ENCODE measurements at regions not wholly inside any gene's neighbourhood (a gene's known extent, or its start where the extent isn't known, plus 50 kb on each side); places are given as distances from the start of the nearest gene placed in this dataset.
"Not testable (repeated sequence)": the region's sequence is repeated elsewhere in the genome, so short reads cannot be mapped to it uniquely, and the experiment has no call there.

GRCh38 chr17:34081269-34081668, 173.8 kb upstream of the CCL2 start:
- DNase-seq (ENCODE audit: low read depth in 2 of 2): no peak

- no peak for DNase-seq (ENCODE audit: low read depth in 2 of 2)
Measured at GRCh38 chr17:34082404-34082803, 172.7 kb upstream of the CCL2 start.

DNA sequence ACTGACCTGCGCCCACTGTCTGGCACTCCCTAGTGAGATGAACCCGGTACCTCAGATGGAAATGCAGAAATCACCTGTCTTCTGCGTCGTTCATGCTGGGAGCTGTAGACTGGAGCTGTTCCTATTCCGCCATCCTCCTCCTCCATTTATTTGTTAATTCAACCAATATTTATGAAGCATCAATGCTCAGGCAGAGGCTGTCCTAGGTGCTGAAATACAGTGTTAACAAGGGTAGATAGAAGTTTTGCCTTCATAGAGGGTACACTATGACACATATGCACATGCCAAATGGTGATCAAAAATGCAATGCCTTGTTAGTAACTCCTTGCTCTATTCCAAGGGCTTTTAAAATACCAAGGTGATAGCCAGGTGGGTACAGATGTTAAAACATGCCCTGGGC, 166.0 kb upstream of the CCL2 start:
- not testable (repeated sequence) for DNase-seq (ENCODE audit: low read depth in 2 of 2)

GRCh38 chr17:34090593-34090992, 164.5 kb upstream of the CCL2 start:
- DNase-seq (ENCODE audit: low read depth in 2 of 2): no peak

DNA sequence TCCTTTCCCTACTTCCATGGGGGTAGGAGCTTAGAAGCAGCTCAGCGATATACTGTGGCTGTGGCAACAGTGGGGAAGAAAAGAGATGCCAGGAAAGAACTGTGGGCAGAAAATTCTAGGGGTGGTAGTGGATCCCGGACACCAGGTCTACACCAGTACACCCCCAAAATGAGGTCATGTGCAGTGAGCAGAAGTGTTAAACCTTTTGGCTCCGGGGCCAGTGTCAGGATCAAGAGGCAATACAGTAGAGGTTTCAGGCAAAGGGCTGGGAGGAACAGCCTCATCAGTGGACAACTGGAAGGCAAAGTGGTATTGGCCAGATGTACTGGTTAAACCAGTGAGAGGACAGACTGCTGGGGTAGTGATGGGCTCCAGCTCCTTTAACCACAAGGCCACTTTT, 163.1 kb upstream of the CCL2 start:
- DNase-seq (ENCODE audit: low read depth in 2 of 2): no peak

DNA sequence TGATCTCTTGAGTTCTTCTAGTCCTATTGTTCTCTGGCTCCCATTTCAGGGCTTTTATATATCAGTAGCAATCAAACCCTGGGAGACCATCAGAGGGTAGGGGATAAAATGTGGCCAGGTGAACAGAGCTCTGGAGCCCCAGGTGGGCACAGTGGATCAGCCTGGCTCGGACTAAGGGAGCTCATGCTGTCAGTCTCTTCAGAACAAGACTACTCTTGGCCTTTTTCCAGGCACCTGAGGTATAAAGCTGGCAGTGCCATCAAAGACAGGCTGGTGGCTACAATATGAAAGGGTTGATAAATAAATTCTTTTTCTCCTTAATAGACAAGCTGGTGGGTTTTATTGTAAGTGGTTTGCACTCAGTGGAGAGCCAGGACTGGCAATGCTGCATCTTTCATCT, 160.0 kb upstream of the CCL2 start:
- no peak for DNase-seq (ENCODE audit: low read depth in 2 of 2)

DNA sequence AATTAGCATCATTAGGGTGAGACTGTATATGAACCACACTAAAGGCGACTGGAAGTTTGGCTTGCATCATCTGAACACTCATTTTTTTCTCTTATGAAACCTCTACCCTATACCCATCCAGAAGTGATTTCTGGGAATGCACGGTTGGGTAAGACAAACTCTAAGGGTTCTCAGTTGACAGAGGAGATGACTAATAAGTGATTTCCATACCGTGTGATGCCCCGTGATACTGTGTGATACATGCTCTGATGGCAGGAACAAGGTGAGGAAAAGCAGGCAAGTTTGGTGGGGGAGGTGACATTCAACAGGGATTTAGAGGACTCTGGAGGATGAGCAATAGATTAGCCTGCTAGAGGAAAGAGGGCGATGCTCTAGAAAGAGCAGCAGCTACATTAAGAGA, 156.4 kb upstream of the CCL2 start:
- no peak for DNase-seq (ENCODE audit: low read depth in 2 of 2)

DNA sequence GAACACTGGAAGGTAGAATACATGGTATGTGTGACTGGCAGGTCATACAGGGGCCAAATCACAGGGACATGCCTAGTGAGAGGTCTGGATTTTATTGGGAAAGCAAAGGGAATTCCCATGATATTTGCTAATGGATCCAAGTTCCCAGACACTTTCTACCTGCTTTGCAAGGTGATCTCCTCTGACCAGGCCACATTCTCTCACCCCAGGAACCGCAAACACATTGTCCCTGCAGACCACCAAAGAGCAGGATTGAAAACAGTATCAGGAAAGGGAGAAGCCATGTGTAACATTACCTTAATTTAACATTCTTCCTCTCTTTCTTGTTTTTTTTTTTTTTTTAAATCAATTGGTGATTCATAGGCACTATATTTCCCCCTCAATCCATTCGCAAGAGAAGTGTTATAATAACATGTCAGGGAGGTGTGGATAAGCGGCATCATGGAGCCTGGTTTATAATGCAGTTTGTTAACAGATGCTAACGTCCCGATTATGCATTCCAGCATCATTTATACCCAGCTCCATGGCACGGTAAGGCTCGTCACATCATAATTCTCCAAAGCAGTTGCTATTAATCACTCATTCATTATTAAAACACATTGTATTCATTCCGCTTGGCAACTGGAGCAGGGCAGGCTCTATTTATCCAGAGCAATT, 155.1 kb upstream of the CCL2 start:
- DNase-seq (ENCODE audit: low read depth in 2 of 2): no peak

GRCh38 chr17:34107019-34107418, 148.1 kb upstream of the CCL2 start:
- DNase-seq (ENCODE audit: low read depth in 2 of 2): no peak

DNA sequence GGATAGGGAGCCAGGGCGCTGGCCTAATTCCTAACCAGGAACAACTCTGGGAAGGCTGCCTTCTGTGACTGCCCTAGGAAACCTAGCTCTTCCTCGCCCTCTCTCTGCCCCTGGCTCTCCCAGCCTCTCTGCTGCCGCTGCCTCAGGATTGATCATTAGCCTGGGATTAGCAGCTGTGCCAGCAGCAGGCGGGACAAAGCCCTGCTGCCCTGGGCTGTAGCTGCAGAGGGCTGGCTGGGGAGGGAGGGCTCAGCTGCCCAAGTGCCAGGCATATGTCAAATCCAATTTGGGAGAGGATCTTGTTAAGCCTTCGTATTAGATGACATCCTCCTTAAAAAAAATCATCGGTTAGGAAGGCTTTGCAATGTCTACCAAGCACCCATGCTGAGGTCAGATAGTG, 144.8 kb upstream of the CCL2 start:
- no peak for DNase-seq (ENCODE audit: low read depth in 2 of 2)

DNA sequence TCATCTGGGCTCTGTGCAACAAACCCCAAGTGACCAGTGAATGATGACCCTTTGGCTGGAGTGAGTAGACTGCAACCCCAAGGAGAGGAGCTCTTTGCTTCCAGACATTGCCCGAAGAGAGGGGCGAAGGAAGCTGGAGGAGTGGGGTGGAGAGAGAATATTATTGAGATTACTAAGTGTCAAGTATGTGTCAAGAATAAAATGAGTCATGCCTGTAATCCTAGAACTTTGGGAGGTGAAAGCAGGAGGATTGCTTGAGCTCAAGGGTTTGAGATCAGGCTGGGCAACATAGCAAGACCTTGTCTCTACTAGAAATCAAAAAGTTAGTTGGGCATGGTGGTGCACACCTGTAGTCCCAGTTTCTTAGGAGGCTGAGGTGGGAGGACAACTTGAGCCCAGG, 142.0 kb upstream of the CCL2 start:
- DNase-seq (ENCODE audit: low read depth in 2 of 2): no peak

GRCh38 chr17:34114174-34114573, 140.9 kb upstream of the CCL2 start:
- no peak for DNase-seq (ENCODE audit: low read depth in 2 of 2)

- no peak for DNase-seq (ENCODE audit: low read depth in 2 of 2)
Measured at GRCh38 chr17:34116306-34116705, 138.8 kb upstream of the CCL2 start.

GRCh38 chr17:34117332-34117731, 137.8 kb upstream of the CCL2 start:
- no peak for DNase-seq (ENCODE audit: low read depth in 2 of 2)

DNA sequence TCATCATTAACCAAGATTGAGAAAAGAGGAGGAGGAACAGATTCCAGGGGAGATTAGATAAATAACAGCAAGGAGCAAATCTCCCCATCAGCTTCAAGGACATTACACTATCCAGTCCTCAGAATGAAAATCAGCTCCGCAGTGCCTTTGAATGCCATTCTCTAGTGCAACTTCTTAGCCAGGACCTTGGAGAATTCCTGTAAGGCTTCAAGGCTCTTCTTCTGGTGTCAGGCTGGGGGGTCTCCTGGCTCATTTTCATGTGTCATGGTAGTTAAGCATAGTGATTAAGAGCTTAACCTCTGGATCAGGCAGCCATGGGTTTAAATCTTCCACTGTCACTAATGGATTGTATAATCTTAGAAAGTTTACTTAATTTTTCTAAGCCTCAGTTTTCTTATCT, 137.3 kb upstream of the CCL2 start:
- no peak for DNase-seq (ENCODE audit: low read depth in 2 of 2)

DNA sequence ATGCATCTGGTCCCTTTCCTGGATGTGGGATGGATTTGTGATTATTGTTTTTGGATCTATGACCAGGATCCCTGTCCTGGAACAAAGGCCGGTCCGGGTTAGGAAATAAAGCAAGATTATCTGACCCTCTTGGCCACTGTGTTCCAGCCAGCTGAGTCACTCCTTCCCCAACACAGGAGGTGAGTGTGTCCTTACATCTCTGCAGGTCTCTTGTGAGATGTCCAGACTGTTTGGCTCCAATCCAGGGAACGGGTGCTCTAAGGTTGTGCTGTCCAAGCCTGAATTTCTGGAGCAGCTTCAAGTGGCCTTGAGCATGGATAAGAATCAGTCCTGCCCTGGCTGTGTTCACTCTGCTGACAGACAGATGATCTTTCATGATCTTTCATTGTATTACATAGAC, 136.5 kb upstream of the CCL2 start:
- no peak for DNase-seq (ENCODE audit: low read depth in 2 of 2)

GRCh38 chr17:34121311-34121710, 133.8 kb upstream of the CCL2 start:
- DNase-seq (ENCODE audit: low read depth in 2 of 2): no peak

DNA sequence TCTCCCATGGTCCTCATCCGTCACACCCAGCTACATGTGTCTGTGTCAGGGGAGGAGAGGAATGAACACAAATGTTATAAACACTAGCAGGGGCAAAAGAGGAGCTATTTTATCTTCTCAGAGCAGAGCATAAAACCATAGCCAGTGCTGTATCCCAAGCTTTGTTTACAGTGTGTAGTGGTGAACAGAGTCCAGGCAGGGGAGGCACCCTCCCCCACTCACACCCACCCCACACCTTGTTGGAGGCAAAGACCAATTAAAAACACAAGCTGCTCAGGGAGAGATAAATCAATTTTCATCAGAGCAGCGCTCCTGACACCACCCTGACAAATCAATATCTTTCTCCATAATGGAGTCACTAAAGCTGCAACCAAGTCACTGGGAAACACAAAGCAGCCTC, 132.6 kb upstream of the CCL2 start:
- no peak for DNase-seq (ENCODE audit: low read depth in 2 of 2)

DNA sequence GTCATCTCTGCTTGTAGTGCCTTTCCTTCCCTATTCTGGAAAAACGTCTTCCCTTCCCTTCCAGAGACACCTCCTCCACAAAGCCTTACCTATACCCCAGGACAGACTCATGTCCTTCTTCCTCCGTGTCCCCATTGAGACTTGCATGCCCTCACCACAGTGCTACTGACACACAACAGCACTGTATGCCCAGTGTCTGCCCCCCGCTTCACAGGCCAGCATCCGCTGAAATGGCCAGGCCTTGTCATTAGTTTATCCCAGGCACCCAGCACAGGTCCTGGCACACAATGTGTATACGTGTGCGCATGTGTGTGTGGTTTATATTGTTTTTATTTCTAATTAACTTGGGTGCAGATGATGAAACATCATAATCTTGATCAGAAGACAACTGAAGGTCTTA, 130.1 kb upstream of the CCL2 start:
- DNase-seq (ENCODE audit: low read depth in 2 of 2): no peak

GRCh38 chr17:34125921-34126320, 129.2 kb upstream of the CCL2 start:
- DNase-seq (ENCODE audit: low read depth in 2 of 2): no peak

DNA sequence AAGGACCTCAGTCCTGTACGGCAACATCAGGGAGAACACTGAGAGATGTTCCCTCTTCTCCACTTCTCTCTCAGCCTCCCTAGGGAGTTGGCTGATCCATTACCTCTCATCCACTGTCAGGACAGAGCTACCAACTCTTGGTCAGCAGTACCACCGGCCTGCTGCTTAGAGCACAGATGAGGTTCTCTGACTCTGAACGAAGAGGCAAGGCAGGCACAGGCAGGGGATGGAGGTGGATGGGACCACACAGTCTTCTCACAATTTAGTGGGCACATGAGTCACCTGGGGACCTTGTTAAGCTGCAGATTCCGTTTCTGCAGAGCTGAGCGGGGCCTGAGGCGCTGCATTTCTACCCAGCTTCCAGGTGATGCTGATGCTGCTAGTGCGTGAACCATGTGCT, 128.6 kb upstream of the CCL2 start:
- DNase-seq (ENCODE audit: low read depth in 2 of 2): no peak

- DNase-seq (ENCODE audit: low read depth in 2 of 2): no peak
Measured at GRCh38 chr17:34126965-34127364, 128.1 kb upstream of the CCL2 start.

DNA sequence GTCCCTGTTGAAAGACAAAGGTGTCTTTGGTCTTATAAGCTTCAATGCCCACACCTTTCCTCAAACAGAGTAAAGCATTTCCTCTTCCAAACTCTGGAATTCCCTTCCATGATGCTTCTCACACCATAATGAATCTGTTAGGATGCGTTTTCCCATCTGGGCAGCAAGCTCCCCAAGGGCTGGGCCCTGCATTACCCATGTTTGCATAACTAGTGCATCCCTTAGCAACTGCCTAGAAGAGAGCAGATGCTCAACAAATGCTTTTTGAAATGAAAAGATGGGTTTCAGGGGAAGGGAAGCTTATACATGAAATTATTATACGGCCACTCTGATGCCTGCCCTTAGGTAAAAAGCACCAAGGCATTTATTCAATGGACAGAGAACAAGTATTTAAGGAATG, 124.5 kb upstream of the CCL2 start:
- DNase-seq (ENCODE audit: low read depth in 2 of 2): no peak

GRCh38 chr17:34131386-34131785, 123.7 kb upstream of the CCL2 start:
- no peak for DNase-seq (ENCODE audit: low read depth in 2 of 2)

GRCh38 chr17:34133350-34133749, 121.7 kb upstream of the CCL2 start:
- DNase-seq (ENCODE audit: low read depth in 2 of 2): no peak

All from stimulated activated CD8-positive, alpha-beta memory T cell treated with anti-CD3 and anti-CD28 coated beads, Interleukin-2, amount 100 ng/mL, for 1 hour (primary cell).